ENCODE measurements at regions not wholly inside any gene's neighbourhood (a gene's known extent, or its start where the extent isn't known, plus 50 kb on each side); places are given as distances from the start of the nearest gene placed in this dataset.

DNA sequence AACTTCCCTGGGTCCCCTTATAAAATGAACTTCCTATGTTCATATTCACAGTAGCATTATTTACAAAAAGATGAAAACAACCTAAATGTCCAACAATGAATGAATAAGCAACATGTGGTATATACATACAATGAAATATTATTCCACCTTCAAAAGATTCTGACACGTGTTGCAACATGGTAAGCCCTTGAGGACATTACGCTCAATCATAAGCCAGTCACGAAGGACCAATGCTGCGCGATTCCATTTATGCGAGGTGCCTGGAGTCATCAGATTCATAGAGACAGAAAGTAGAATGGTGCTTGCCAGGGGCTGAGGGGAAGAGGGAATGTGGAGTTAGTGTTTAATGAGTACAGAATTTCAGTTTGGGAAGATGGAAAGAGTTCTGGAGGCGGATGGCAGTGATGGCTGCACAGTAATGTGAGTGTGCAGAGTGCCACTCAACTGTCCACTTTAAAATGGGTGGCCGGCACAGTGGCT is 88.8 kb upstream of the ALDH1A3 start:
- no peak overlapping the region for H3K4me3 ChIP-seq (ENCODE audit: low read depth, low read length)
- no peak for DNase-seq
- no peaks in the 10 kb centered on the region for H3K27me3 ChIP-seq (replicated peaks; ENCODE audit: control insufficient read depth, insufficient read depth, low read length)
- H3K4me1 Mint-ChIP-seq (ENCODE audit: low read depth, unreplicated experiment): no peaks in the 10 kb centered on the region
- H3K36me3 ChIP-seq (ENCODE audit: control insufficient read depth, insufficient read depth, low read length): no peaks in the 10 kb centered on the region
- H3K9me3 Mint-ChIP-seq (ENCODE audit: unreplicated experiment): no peaks in the 10 kb centered on the region
- H3K9me3 ChIP-seq: peaks cover 6% of the 10 kb centered on the region; the same call in 1 of the 2 replicates
- ChIA-PET POLR2A (no interaction called here), CTCF (no interaction called here)
- H3K36me3 Mint-ChIP-seq (ENCODE audit: insufficient read depth, unreplicated experiment): no peaks in the 10 kb centered on the region
- no peaks in the 10 kb centered on the region for H3K27me3 Mint-ChIP-seq (ENCODE audit: insufficient read depth, unreplicated experiment)
- no peaks in the 10 kb centered on the region for H3K4me1 ChIP-seq
- no peak overlapping the region for H3K27ac Mint-ChIP-seq (ENCODE audit: unreplicated experiment)
- TF ChIP-seq, protein P1, sequence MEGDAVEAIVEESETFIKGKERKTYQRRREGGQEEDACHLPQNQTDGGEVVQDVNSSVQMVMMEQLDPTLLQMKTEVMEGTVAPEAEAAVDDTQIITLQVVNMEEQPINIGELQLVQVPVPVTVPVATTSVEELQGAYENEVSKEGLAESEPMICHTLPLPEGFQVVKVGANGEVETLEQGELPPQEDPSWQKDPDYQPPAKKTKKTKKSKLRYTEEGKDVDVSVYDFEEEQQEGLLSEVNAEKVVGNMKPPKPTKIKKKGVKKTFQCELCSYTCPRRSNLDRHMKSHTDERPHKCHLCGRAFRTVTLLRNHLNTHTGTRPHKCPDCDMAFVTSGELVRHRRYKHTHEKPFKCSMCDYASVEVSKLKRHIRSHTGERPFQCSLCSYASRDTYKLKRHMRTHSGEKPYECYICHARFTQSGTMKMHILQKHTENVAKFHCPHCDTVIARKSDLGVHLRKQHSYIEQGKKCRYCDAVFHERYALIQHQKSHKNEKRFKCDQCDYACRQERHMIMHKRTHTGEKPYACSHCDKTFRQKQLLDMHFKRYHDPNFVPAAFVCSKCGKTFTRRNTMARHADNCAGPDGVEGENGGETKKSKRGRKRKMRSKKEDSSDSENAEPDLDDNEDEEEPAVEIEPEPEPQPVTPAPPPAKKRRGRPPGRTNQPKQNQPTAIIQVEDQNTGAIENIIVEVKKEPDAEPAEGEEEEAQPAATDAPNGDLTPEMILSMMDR (IDR thresholded peaks at IDR 0.05; ENCODE audit: insufficient read depth in 1 of 2, low read depth in 1 of 2, low read length in 1 of 2, severe bottlenecking in 1 of 2, unreplicated experiment in 1 of 2): no peak
- intact Hi-C loops (cut with micrococcal nuclease; ENCODE audit: unreplicated experiment): no loop called here
- no peak overlapping the region for H3K4me3 Mint-ChIP-seq (ENCODE audit: unreplicated experiment)
- no TSS peak for BruUV-seq (replicated peaks)

DNA sequence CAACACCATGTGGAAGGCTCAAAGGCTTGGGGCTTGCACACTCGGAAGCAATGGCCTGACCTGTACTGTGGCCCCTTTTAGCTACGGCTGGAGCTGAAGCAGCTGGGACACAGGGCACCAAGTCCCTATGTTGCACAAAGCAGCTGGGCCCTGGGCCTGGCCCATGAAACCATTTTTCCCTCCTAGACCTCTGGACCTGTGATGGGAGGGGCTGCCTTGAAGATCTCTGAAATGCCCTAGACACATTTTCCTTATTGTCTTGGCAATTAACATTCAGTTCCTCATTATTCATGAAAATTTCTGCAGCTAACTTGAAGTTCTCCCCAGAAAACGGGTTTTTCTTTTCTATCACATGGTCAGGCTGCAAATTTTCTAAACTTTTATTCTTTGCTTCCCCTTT is 85.6 kb upstream of the ALDH1A3 start:
- intact Hi-C loops (cut with micrococcal nuclease; ENCODE audit: unreplicated experiment): no loop called here
- BruUV-seq (replicated peaks): no TSS peak
- no peak overlapping the region for H3K27ac Mint-ChIP-seq (ENCODE audit: unreplicated experiment)

DNA sequence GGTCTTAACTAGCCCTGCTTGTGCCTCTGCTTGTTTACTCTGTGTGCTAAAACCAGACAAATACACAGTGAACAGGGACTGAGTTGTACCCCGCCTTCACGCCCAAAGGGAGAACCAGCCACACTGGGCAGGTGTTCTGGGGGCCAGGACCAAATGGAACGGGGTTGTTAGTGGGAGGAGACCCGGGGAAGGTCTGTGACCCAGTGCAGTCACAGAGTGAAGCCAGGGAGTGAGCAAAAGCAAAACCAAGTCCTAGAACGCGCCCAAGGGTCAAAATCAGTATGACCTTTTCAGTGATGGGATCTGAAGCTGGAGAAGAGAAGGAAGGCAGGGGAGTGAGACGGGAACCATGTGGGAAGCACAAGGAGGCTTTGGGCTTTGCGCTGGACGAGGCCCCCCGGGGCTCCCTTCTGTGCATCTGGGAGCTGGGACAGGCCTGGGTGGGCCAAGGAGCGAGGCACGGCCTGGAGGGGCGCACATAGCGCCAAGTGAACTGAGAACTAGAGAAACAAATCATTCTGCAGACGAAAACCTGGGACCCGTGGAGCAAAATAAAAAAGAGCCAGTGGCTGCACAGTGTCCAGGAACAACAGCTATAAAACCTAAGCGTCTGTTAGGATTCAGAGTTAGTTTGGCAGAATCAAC is 78.3 kb upstream of the ALDH1A3 start:
- no peak for DNase-seq
- TF ChIP-seq, protein P1 (IDR thresholded peaks at IDR 0.05; ENCODE audit: insufficient read depth in 1 of 2, low read depth in 1 of 2, low read length in 1 of 2, severe bottlenecking in 1 of 2, unreplicated experiment in 1 of 2): no peak
- H3K27me3 ChIP-seq (replicated peaks; ENCODE audit: control insufficient read depth, insufficient read depth, low read length): no peaks in the 10 kb centered on the region
- no peaks in the 10 kb centered on the region for H3K4me1 Mint-ChIP-seq (ENCODE audit: low read depth, unreplicated experiment)
- intact Hi-C loops (cut with micrococcal nuclease; ENCODE audit: unreplicated experiment): no loop called here
- H3K9me3 Mint-ChIP-seq (ENCODE audit: unreplicated experiment): peaks cover 14% of the 10 kb centered on the region
- BruUV-seq (replicated peaks): no TSS peak
- H3K4me3 Mint-ChIP-seq (ENCODE audit: unreplicated experiment): no peak overlapping the region
- no peaks in the 10 kb centered on the region for H3K27me3 Mint-ChIP-seq (ENCODE audit: insufficient read depth, unreplicated experiment)
- no peaks in the 10 kb centered on the region for H3K36me3 Mint-ChIP-seq (ENCODE audit: insufficient read depth, unreplicated experiment)
- ChIA-PET CTCF (no interaction called here), POLR2A (no interaction called here)
- no peak overlapping the region for H3K27ac Mint-ChIP-seq (ENCODE audit: unreplicated experiment)
- H3K4me1 ChIP-seq: no peaks in the 10 kb centered on the region
- no peaks in the 10 kb centered on the region for H3K9me3 ChIP-seq
- no peak overlapping the region for H3K4me3 ChIP-seq (ENCODE audit: low read depth, low read length)
- H3K36me3 ChIP-seq (ENCODE audit: control insufficient read depth, insufficient read depth, low read length): no peaks in the 10 kb centered on the region

More for the DNA sequence above, 85.6 kb upstream of the ALDH1A3 start:
- Histone ChIP-seq H3K4me1 (no peaks in the 10 kb centered on the region), H3K36me3 (ENCODE audit: control insufficient read depth, insufficient read depth, low read length) (no peaks in the 10 kb centered on the region), H3K4me3 (ENCODE audit: low read depth, low read length) (no peak overlapping the region), H3K9me3 (peaks cover 6% of the 10 kb centered on the region; the same call in 1 of the 2 replicates), H3K27me3 (replicated peaks; ENCODE audit: control insufficient read depth, insufficient read depth, low read length) (no peaks in the 10 kb centered on the region)
- Mint-ChIP-seq H3K9me3 (ENCODE audit: unreplicated experiment) (no peaks in the 10 kb centered on the region), H3K4me1 (ENCODE audit: low read depth, unreplicated experiment) (no peaks in the 10 kb centered on the region), H3K4me3 (ENCODE audit: unreplicated experiment) (no peak overlapping the region), H3K27me3 (ENCODE audit: insufficient read depth, unreplicated experiment) (no peaks in the 10 kb centered on the region), H3K36me3 (ENCODE audit: insufficient read depth, unreplicated experiment) (no peaks in the 10 kb centered on the region)
- TF ChIP-seq, protein P1 (IDR thresholded peaks at IDR 0.05; ENCODE audit: insufficient read depth in 1 of 2, low read depth in 1 of 2, low read length in 1 of 2, severe bottlenecking in 1 of 2, unreplicated experiment in 1 of 2): no peak
- ChIA-PET CTCF (no interaction called here), POLR2A (no interaction called here)
- no peak for DNase-seq
